HepG2 (cell line): ENCODE measurements at regions not wholly inside any gene's neighbourhood (a gene's known extent, or its start where the extent isn't known, plus 50 kb on each side); places are given as distances from the start of the nearest gene placed in this dataset.
"Not testable (repeated sequence)": the region's sequence is repeated elsewhere in the genome, so short reads cannot be mapped to it uniquely, and the experiment has no call there.

Experiments
- ATAC-seq: fragments of 200-7000 bp; cut with Tn5 transposase; 3 replicates; pipeline ENCODE4 v1.9.1; 2020; ENCODE audit warnings: mild to moderate bottlenecking, moderate library complexity
- BruUV-seq: library from RNA; stranded (reverse); fragments of 400-500 nt; replicated peaks from 2 replicates; lab custom pipeline; 2021; lab: Mats Ljungman, UMichigan
- CTCF ChIA-PET: fragments of 300-600 bp; formaldehyde crosslinking; extraction: SDS; loops from one replicate; lab custom pipeline; 2021; ENCODE audit warnings: low total read pairs, inconsistent platforms, low intra/inter-chr PET ratio; lab: Yijun Ruan, JAX
- POLR2A ChIA-PET: fragments of 350-600 bp; sonication (Branson Sonifier 250); formaldehyde crosslinking; loops from one replicate; lab custom pipeline; 2020; ENCODE audit warnings: antibody characterized with exemption, inconsistent platforms; lab: Yijun Ruan, JAX
- DNase-seq: peaks from one replicate; pipeline ENCODE4 v3.0.0-alpha.2; 2015; ENCODE audit warnings: low spot score
- FAIRE-seq: peaks from 3 replicates; lab custom pipeline; 2011; peaks lifted over from hg19 to GRCh38; lab: Jason Lieb, UNC
- H2AFZ ChIP-seq: one replicate; pipeline ENCODE4 v1.6.1; 2011; ENCODE audit warnings: low read length, inconsistent platforms
- H3K27ac ChIP-seq: fragments of 300-600 bp; 3 replicates; pipeline ENCODE4 v1.8.0; 2011; ENCODE audit warnings: mixed run types, mild to moderate bottlenecking, mixed read lengths, low read length, inconsistent platforms; ENCODE audit not compliant: insufficient read depth; ENCODE audit errors: extremely low read length
- H3K27me3 ChIP-seq, 2 experiments: fragments of 200-600 bp in 1 of 2; 2 replicates in 1 of 2; 3 replicates in 1 of 2; pipeline versions ENCODE4 v1.6.0 to v1.8.0; 2011; ENCODE audit warnings: low read length in 2 of 2, mild to moderate bottlenecking in 2 of 2, moderate library complexity in 2 of 2, inconsistent platforms in 1 of 2; ENCODE audit not compliant: insufficient read depth in 2 of 2, control insufficient read depth in 1 of 2
- H3K36me3 ChIP-seq, 2 experiments: fragments of 200-600 bp in 1 of 2; replicated peaks in 1 of 2; 2 replicates in 1 of 2; 3 replicates in 1 of 2; pipeline versions ENCODE4 v1.5.1 to v1.8.0; 2011; ENCODE audit warnings: low read length in 2 of 2, inconsistent platforms in 1 of 2; ENCODE audit not compliant: insufficient read depth in 2 of 2, control insufficient read depth in 1 of 2
- H3K4me1 ChIP-seq: 2 replicates; pipeline ENCODE4 v1.5.1; 2012; ENCODE audit warnings: low read length, inconsistent platforms; ENCODE audit not compliant: insufficient read depth
- H3K4me2 ChIP-seq: 2 replicates; pipeline ENCODE4 v1.6.0; 2011; ENCODE audit warnings: low read depth, low read length, inconsistent platforms
- H3K4me3 ChIP-seq, 3 experiments: fragments of 200-600 bp in 1 of 3; sonication (generic), shearing (Covaris generic) in 1 of 3; replicated peaks in 1 of 3; 2 replicates each; pipeline ENCODE4 v1.5.1; 2011 to 2016; ENCODE audit warnings: low read length in 3 of 3, inconsistent platforms in 2 of 3, low read depth in 2 of 3, mild to moderate bottlenecking in 2 of 3, control low read depth in 1 of 3, mixed read lengths in 1 of 3; ENCODE audit not compliant: insufficient read depth in 1 of 3
- H3K79me2 ChIP-seq: one replicate; pipeline ENCODE4 v1.6.1; 2011; ENCODE audit warnings: low read length, inconsistent platforms; ENCODE audit not compliant: insufficient read depth
- H3K9ac ChIP-seq: 2 replicates; pipeline ENCODE4 v1.6.0; 2011; ENCODE audit warnings: mild to moderate bottlenecking, low read depth, low read length, inconsistent platforms; ENCODE audit not compliant: insufficient read depth
- H3K9me3 ChIP-seq: 2 replicates; pipeline ENCODE4 v1.5.1; 2012; ENCODE audit warnings: mild to moderate bottlenecking, low read length
- H4K20me1 ChIP-seq: 2 replicates; pipeline ENCODE4 v1.6.0; 2011; ENCODE audit warnings: inconsistent platforms, mild to moderate bottlenecking, low read length, moderate library complexity; ENCODE audit not compliant: insufficient read depth
- GABPB1 ChIP-seq: IDR thresholded peaks from 2 replicates; pipeline ENCODE4 v1.6.1; 2016; ENCODE audit warnings: mild to moderate bottlenecking, missing genetic modification reagents, moderate library complexity, missing compliant biosample characterization
- KDM2A ChIP-seq: sonication (generic); formaldehyde crosslinking; IDR thresholded peaks from 2 replicates; pipeline ENCODE4 v1.4.0; 2020; ENCODE audit warnings: low read depth, missing genetic modification reagents, borderline replicate concordance
- TFDP1 ChIP-seq: IDR thresholded peaks from 2 replicates; pipeline ENCODE4 v1.6.1; 2016; ENCODE audit warnings: missing compliant biosample characterization, missing genetic modification reagents, borderline replicate concordance
- TFDP2 ChIP-seq: sonication (generic); formaldehyde crosslinking; IDR thresholded peaks from 2 replicates; pipeline ENCODE4 v1.4.0; 2020; ENCODE audit warnings: missing genetic modification reagents
- YY1 ChIP-seq: IDR thresholded peaks from 2 replicates; pipeline ENCODE4 v1.6.1; 2011; ENCODE audit warnings: low read length, low read depth, moderate library complexity, mild to moderate bottlenecking; ENCODE audit not compliant: insufficient read depth, insufficient replicate concordance
- ZFP91 ChIP-seq: sonication (generic); formaldehyde crosslinking; IDR thresholded peaks from 2 replicates; pipeline ENCODE4 v1.9.0; 2022; ENCODE audit warnings: missing genetic modification reagents, mild to moderate bottlenecking, borderline replicate concordance
- ZNF687 ChIP-seq: sonication (generic); formaldehyde crosslinking; IDR thresholded peaks from 2 replicates; pipeline ENCODE4 v1.5.1; 2020; ENCODE audit warnings: mild to moderate bottlenecking, missing genetic modification reagents, moderate library complexity
- WGBS: methylation state at CpG from one replicate; pipeline ENCODE4 v1.1.6; 2017; ENCODE audit warnings: low lambda C conversion rate; 5-methylcytosine and 5-hydroxymethylcytosine counted together
- in situ Hi-C: cut with HindIII; loops from 2 replicates; pipeline ENCODE4 v1.10.0; 2017; ENCODE audit warnings: low pct_unique_long_range_greater_than_20kb; ENCODE audit not compliant: extremely low pct_ligation_motif_present
- intact Hi-C: fragments of 100-400 bp; cut with micrococcal nuclease; formaldehyde crosslinking; loops from one replicate; pipeline ENCODE4 v1.10.0; 2022; ENCODE audit not compliant: unreplicated experiment

- 51% methylated on average over 10 of the region's 26 CpGs for WGBS
- DNase-seq, POLR2A ChIA-PET, H2AFZ ChIP-seq, ATAC-seq, H3K27ac ChIP-seq, H3K4me2 ChIP-seq, H3K9me3 ChIP-seq, in situ Hi-C loops, H3K4me3 ChIP-seq, CTCF ChIA-PET, H3K4me1 ChIP-seq, H3K27me3 ChIP-seq, FAIRE-seq, H3K79me2 ChIP-seq, BruUV-seq, H3K9ac ChIP-seq, H4K20me1 ChIP-seq, H3K36me3 ChIP-seq, intact Hi-C loops: not testable (repeated sequence)
Observed at GRCh38 chr9:41646246-41646645, 457.1 kb upstream of the ZNG1F start.

GRCh38 chr9:41643571-41644279 is 454.6 kb upstream of the ZNG1F start:
- H2AFZ ChIP-seq, H3K27me3 ChIP-seq, H3K36me3 ChIP-seq, BruUV-seq, H3K79me2 ChIP-seq, POLR2A ChIA-PET, H4K20me1 ChIP-seq, in situ Hi-C loops, H3K4me1 ChIP-seq, FAIRE-seq, DNase-seq, H3K9me3 ChIP-seq, CTCF ChIA-PET, intact Hi-C loops, H3K27ac ChIP-seq, H3K9ac ChIP-seq: not testable (repeated sequence)
- WGBS: 8% methylated on average over 4 of the region's 55 CpGs
- Histone ChIP-seq H3K4me2 (peak overlapping the region; percentile 45), H3K4me3 (0 out of 6 replicates have a peak overlapping the region, but pooled peaks of 1 of the 3 experiments have one; percentile 23)
- ATAC-seq: peak; percentile 80
- TF ChIP-seq ZFP91 (CRISPR knock-in tag): peak; percentile 97
- TF ChIP-seq KDM2A (CRISPR knock-in tag): 0 out of 2 replicates have a peak, but pooled peaks have one; percentile 31
- TF ChIP-seq GABPB1 (CRISPR knock-in tag): peak; percentile 69; the same call in 1 of the 2 replicates
- TF ChIP-seq ZNF687 (CRISPR knock-in tag): peak; percentile 52; the same call in 1 of the 2 replicates
- TF ChIP-seq TFDP2: peak; percentile 49; the same call in 1 of the 2 replicates
- peak; percentile 72 for TF ChIP-seq YY1
- TF ChIP-seq TFDP1 (CRISPR knock-in tag): peak; percentile 60; the same call in 1 of the 2 replicates
